Thoracic aorta (tissue), 2 donors: ENCODE measurements at regions not wholly inside any gene's neighbourhood (a gene's known extent, or its start where the extent isn't known, plus 50 kb on each side); places are given as distances from the start of the nearest gene placed in this dataset.
"Not testable (repeated sequence)": the region's sequence is repeated elsewhere in the genome, so short reads cannot be mapped to it uniquely, and the experiment has no call there.

Source experiments
- ATAC-seq: fragments of 150-250 bp; one replicate; pipeline ENCODE4 v1.8.0; 2017; ENCODE audit warnings: low read depth; ENCODE audit not compliant: insufficient number of reproducible peaks, low FRiP score
- DNase-seq: peaks from one replicate; pipeline ENCODE4 v3.0.0-alpha.2; 2020; ENCODE audit warnings: low spot score
- H3K27ac ChIP-seq, 2 donors: fragments of 200-600 bp; sonication (generic); 1 replicate in 1 of 2; 2 replicates in 1 of 2; pipeline ENCODE4 v1.5.1; 2016; ENCODE audit warnings: mild to moderate bottlenecking in 2 of 2, moderate library complexity in 2 of 2
- H3K27me3 ChIP-seq: fragments of 200-600 bp; sonication (generic); replicated peaks from 2 replicates; pipeline ENCODE4 v1.6.0; 2016; ENCODE audit warnings: mild to moderate bottlenecking; ENCODE audit not compliant: insufficient read depth
- H3K36me3 ChIP-seq: fragments of 200-600 bp; sonication (generic); one replicate; pipeline ENCODE4 v1.5.1; 2016
- H3K4me1 ChIP-seq, 2 donors: fragments of 200-600 bp; sonication (generic); 1 replicate in 1 of 2; 2 replicates in 1 of 2; pipeline versions ENCODE4 v1.5.1 to v1.6.0; 2016; ENCODE audit warnings: low read depth in 2 of 2, mild to moderate bottlenecking in 1 of 2; ENCODE audit not compliant: control insufficient read depth in 1 of 2
- H3K4me3 ChIP-seq: fragments of 200-600 bp; sonication (generic); 2 replicates; pipeline ENCODE4 v1.5.1; 2016; ENCODE audit warnings: mild to moderate bottlenecking
- H3K9me3 ChIP-seq: fragments of 200-600 bp; sonication (generic); 2 replicates; pipeline ENCODE4 v1.5.1; 2016
- TF ChIP-seq, protein P1 (sequence below): fragments of 200-600 bp; sonication (generic); IDR thresholded peaks from one replicate; pipeline ENCODE4 v1.5.1; 2019; ENCODE audit warnings: antibody characterized with exemption

DNA sequence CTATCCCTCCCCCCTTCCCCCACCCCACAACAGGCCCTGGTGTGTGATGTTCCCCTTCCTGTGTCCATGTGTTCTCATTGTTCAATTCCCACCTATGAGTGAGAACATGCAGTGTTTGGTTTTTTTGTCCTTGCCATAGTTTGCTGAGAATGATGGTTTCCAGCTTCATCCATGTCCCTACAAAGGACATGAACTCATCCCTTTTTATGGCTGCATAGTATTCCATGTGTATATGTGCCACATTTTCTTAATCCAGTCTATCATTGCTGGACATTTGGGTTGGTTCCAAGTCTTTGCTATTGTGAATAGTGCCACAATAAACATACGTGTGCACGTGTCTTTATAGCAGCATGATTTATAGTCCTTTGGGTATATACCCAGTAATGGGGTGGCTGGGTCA lies 52.3 kb upstream of the MAN1A2 start:
- H3K4me1 ChIP-seq: peaks cover 0 to 12% of the 10 kb centered on the region in 2 donors
- not testable (repeated sequence) for H3K9me3 ChIP-seq, H3K36me3 ChIP-seq, H3K27me3 ChIP-seq, H3K4me3 ChIP-seq, DNase-seq, ATAC-seq, H3K27ac ChIP-seq

DNA sequence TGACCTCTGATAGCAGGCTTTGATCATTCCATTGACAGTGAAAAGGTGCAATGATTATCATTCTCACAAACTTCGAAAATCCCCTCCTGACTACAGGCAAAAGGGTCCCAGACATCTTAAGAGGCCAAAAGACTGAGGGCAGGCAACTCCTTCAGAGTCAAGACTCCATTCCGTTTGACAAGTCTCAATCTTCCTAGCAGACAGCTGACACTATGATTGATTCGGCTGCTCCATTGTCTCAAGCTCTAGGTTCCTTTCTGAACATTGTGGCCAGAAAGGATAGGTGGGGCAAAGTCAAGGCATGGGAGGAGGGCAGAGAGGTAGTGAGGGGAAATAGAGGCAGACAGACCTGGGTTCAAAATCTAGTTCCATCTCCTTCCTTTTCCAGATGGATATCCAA lies 53.7 kb upstream of the MAN1A2 start:
- Histone ChIP-seq H3K36me3 (no peaks in the 10 kb centered on the region), H3K27ac (no peak overlapping the region), H3K27me3 (no peaks in the 10 kb centered on the region), H3K9me3 (no peaks in the 10 kb centered on the region), H3K4me1 (peaks cover 0 to 8% of the 10 kb centered on the region in 2 donors), H3K4me3 (no peak overlapping the region)
- DNase-seq: no peak
- TF ChIP-seq, protein P1, sequence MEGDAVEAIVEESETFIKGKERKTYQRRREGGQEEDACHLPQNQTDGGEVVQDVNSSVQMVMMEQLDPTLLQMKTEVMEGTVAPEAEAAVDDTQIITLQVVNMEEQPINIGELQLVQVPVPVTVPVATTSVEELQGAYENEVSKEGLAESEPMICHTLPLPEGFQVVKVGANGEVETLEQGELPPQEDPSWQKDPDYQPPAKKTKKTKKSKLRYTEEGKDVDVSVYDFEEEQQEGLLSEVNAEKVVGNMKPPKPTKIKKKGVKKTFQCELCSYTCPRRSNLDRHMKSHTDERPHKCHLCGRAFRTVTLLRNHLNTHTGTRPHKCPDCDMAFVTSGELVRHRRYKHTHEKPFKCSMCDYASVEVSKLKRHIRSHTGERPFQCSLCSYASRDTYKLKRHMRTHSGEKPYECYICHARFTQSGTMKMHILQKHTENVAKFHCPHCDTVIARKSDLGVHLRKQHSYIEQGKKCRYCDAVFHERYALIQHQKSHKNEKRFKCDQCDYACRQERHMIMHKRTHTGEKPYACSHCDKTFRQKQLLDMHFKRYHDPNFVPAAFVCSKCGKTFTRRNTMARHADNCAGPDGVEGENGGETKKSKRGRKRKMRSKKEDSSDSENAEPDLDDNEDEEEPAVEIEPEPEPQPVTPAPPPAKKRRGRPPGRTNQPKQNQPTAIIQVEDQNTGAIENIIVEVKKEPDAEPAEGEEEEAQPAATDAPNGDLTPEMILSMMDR: no peak
- ATAC-seq: no peak

DNA sequence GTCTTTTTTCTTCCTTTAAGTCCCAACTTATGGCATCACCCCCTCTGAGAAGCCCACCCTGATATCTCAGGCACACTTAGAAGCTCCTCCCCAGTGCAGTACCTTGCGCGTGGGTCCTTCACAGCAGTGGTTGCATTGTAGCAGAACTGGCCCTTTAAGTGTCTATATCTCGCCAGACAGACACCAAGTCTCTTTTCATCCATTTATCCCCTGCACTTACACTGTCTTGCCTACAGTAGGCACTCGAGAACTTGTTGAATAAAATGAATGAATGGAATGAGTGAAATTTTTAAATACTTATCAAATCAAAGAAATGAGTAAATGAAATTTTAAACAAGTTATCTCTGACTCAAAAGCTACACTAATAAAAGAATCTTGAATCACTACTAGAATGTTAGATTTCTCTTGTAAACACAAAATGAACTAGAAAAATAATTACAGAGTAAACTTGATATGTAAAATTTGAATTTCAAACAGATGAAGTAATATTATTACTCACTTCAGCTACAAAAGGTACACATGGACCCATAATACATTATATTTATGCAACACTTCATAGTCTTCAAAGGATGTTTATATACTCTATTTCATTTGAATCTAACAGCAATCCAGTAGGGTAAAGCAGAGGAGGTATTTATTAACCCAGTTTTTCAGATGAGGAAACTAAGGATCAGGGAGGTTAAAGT lies 54.7 kb upstream of the MAN1A2 start:
- TF ChIP-seq, protein P1: peak; percentile 29
- Histone ChIP-seq H3K9me3 (no peaks in the 10 kb centered on the region), H3K27me3 (no peaks in the 10 kb centered on the region), H3K4me1 (no peaks in the 10 kb centered on the region), H3K4me3 (no peak overlapping the region), H3K36me3 (no peaks in the 10 kb centered on the region), H3K27ac (no peak overlapping the region)
- no peak for DNase-seq
- no peak for ATAC-seq

DNA sequence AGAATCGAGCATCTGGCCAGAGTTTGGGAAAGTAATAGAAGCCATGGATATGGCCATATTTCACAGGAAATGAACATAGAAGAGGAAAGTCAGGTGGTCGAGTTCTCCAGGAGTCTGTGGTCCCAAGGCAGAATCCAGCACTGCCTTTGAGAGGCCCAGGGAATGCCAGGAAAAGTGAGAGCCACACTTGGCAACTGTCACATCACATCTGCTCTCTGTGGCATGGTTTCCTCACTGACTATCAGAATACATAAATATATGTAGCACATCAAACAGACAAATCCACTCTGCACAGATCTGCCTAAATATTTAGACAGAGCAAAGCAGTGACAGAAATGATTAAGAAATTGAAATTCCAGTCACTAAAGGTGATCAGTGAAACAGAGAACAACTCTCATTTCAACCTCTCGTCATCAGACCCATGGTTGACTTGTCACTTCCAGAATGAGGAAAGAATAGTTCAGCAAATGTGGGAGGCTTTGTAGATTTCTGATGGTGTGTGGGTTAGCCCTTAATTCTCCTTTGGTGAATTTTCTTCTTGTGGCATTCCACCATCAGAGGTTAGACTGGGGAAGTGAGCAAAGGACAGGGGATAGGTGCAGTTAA lies 58.8 kb upstream of the MAN1A2 start:
- TF ChIP-seq, protein P1: no peak
- Histone ChIP-seq H3K36me3 (no peaks in the 10 kb centered on the region), H3K4me1 (no peaks in the 10 kb centered on the region), H3K4me3 (no peak overlapping the region), H3K27ac (no peak overlapping the region), H3K27me3 (no peaks in the 10 kb centered on the region), H3K9me3 (no peaks in the 10 kb centered on the region)
- DNase-seq (no peak), ATAC-seq (no peak)

DNA sequence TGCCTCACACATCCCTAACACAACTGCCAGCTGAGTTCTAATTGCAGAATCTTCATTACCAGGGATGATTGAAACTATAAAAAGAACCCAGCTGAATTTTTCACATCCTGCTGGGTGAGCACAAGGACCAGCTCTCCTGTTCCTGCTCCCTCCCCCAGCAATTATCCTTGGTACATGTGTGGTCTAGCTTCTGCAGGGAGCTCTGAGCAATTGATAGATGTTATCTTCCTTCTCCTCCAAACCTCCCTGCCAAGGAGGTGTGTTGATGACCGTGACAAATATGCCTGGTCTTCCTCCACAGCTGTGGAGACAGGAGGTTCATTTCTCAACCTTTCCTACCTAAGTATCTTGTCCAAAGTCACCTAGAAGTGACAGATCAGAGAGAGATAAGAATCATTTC lies 65.3 kb upstream of the MAN1A2 start:
- no peaks in the 10 kb centered on the region for H3K9me3 ChIP-seq
- DNase-seq (no peak), ATAC-seq (no peak)
- H3K27ac ChIP-seq: no peak overlapping the region
- no peaks in the 10 kb centered on the region for H3K4me1 ChIP-seq
- no peaks in the 10 kb centered on the region for H3K27me3 ChIP-seq
- no peak overlapping the region for H3K4me3 ChIP-seq
- TF ChIP-seq, protein P1: no peak
- no peaks in the 10 kb centered on the region for H3K36me3 ChIP-seq

DNA sequence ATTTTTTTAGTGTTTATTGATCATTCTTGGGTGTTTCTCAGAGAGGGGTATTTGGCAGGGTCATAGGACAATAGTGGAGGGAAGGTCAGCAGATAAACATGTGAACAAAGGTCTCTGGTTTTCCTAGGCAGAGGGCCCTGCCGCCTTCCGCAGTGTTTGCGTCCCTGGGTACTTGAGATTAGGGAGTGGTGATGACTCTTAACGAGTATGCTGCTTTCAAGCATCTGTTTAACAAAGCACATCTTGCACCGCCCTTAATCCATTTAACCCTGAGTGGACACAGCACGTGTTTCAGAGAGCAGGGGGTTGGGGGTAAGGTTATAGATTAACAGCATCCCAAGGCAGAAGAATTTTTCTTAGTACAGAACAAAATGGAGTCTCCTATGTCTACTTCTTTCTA lies 67.1 kb upstream of the MAN1A2 start:
- H3K4me1 ChIP-seq, H3K36me3 ChIP-seq, H3K27ac ChIP-seq, DNase-seq, H3K9me3 ChIP-seq, ATAC-seq, H3K4me3 ChIP-seq, H3K27me3 ChIP-seq: not testable (repeated sequence)
